Gastroesophageal sphincter (tissue), 3 donors: ENCODE measurements at regions not wholly inside any gene's neighbourhood (a gene's known extent, or its start where the extent isn't known, plus 50 kb on each side); places are given as distances from the start of the nearest gene placed in this dataset.

Source experiments
- POLR2AphosphoS5 ChIP-seq: sonication (generic); formaldehyde crosslinking; IDR thresholded peaks from one replicate; pipeline ENCODE4 v1.6.1; 2017; ENCODE audit warnings: antibody characterized with exemption
- TF ChIP-seq, protein P1 (sequence below), 4 experiments: fragments of 200-600 bp in 2 of 4; fragments of 450-650 bp in 2 of 4; sonication (generic) in 1 of 4; IDR thresholded peaks; one replicate each; pipeline ENCODE4 v1.5.1; 2017 to 2019; ENCODE audit warnings: antibody characterized with exemption in 4 of 4, mild to moderate bottlenecking in 2 of 4, moderate library complexity in 2 of 4

DNA sequence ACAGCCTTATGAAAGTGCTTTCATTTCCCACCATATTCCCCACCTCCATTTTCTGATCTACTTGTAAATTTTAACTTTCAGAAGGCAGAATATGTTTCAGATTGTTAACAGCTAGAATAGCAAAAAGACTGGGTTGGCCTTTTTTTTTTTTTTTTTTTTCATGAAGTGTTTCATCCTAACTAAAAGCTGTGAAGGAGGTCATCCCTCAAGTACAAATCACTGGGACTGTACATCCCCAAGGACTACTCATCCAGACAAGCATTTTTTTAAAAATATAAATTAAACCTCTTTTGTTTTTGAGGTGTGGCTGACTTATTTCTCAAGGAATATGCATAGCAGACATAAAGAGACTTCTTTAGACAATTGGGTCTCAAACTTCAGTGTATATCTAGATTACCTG lies 542.1 kb upstream of the TUSC1 start:
- no peak for TF ChIP-seq POLR2AphosphoS5
- TF ChIP-seq, protein P1, sequence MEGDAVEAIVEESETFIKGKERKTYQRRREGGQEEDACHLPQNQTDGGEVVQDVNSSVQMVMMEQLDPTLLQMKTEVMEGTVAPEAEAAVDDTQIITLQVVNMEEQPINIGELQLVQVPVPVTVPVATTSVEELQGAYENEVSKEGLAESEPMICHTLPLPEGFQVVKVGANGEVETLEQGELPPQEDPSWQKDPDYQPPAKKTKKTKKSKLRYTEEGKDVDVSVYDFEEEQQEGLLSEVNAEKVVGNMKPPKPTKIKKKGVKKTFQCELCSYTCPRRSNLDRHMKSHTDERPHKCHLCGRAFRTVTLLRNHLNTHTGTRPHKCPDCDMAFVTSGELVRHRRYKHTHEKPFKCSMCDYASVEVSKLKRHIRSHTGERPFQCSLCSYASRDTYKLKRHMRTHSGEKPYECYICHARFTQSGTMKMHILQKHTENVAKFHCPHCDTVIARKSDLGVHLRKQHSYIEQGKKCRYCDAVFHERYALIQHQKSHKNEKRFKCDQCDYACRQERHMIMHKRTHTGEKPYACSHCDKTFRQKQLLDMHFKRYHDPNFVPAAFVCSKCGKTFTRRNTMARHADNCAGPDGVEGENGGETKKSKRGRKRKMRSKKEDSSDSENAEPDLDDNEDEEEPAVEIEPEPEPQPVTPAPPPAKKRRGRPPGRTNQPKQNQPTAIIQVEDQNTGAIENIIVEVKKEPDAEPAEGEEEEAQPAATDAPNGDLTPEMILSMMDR (IDR thresholded peaks at IDR 0.05): no peak
